Astrocyte (in vitro differentiated cells and primary cell): ENCODE measurements at regions not wholly inside any gene's neighbourhood (a gene's known extent, or its start where the extent isn't known, plus 50 kb on each side); places are given as distances from the start of the nearest gene placed in this dataset.
"Not testable (repeated sequence)": the region's sequence is repeated elsewhere in the genome, so short reads cannot be mapped to it uniquely, and the experiment has no call there.

Experiments used
- EZH2 ChIP-seq: IDR thresholded peaks from 2 replicates; pipeline ENCODE4 v1.6.1; 2012; ENCODE audit warnings: mild to moderate bottlenecking, low read length, inconsistent platforms; ENCODE audit not compliant: insufficient read depth
- TF ChIP-seq, protein P1 (sequence below): IDR thresholded peaks from 2 replicates; pipeline ENCODE4 v1.5.1; 2011; ENCODE audit warnings: low read depth, mild to moderate bottlenecking, inconsistent platforms, low read length, moderate library complexity; ENCODE audit not compliant: insufficient read depth

DNA sequence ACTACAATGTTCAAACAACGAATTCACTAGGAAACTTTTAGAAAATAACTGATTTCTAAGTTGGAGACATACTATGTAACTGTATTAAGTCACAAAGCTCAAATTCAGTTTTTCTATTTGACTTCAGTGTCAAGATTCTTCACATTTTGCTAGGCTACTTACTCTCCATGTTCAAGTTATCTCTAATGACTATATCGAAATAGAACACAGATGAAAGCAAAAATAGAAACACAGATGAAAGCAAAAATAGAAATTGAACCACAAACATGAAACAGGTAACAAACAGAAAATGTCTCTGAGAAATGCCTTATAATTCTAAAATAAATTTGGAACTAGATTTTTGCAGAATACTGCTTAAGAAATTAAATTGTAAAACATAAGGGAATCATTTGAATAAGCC, 113.5 kb downstream of the SPDYE17 start:
- TF ChIP-seq, protein P1, sequence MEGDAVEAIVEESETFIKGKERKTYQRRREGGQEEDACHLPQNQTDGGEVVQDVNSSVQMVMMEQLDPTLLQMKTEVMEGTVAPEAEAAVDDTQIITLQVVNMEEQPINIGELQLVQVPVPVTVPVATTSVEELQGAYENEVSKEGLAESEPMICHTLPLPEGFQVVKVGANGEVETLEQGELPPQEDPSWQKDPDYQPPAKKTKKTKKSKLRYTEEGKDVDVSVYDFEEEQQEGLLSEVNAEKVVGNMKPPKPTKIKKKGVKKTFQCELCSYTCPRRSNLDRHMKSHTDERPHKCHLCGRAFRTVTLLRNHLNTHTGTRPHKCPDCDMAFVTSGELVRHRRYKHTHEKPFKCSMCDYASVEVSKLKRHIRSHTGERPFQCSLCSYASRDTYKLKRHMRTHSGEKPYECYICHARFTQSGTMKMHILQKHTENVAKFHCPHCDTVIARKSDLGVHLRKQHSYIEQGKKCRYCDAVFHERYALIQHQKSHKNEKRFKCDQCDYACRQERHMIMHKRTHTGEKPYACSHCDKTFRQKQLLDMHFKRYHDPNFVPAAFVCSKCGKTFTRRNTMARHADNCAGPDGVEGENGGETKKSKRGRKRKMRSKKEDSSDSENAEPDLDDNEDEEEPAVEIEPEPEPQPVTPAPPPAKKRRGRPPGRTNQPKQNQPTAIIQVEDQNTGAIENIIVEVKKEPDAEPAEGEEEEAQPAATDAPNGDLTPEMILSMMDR, result not testable (repeated sequence)
- TF ChIP-seq EZH2, result not testable (repeated sequence)
